GM21381 (cell line): ENCODE measurements at regions not wholly inside any gene's neighbourhood (a gene's known extent, or its start where the extent isn't known, plus 50 kb on each side); places are given as distances from the start of the nearest gene placed in this dataset.

Source experiments
- ATAC-seq: cut with Tn5 transposase; IDR thresholded peaks from one replicate; pipeline ENCODE4 v1.9.1; 2021; ENCODE audit warnings: mild to moderate bottlenecking, moderate library complexity; ENCODE audit not compliant: unreplicated experiment

DNA sequence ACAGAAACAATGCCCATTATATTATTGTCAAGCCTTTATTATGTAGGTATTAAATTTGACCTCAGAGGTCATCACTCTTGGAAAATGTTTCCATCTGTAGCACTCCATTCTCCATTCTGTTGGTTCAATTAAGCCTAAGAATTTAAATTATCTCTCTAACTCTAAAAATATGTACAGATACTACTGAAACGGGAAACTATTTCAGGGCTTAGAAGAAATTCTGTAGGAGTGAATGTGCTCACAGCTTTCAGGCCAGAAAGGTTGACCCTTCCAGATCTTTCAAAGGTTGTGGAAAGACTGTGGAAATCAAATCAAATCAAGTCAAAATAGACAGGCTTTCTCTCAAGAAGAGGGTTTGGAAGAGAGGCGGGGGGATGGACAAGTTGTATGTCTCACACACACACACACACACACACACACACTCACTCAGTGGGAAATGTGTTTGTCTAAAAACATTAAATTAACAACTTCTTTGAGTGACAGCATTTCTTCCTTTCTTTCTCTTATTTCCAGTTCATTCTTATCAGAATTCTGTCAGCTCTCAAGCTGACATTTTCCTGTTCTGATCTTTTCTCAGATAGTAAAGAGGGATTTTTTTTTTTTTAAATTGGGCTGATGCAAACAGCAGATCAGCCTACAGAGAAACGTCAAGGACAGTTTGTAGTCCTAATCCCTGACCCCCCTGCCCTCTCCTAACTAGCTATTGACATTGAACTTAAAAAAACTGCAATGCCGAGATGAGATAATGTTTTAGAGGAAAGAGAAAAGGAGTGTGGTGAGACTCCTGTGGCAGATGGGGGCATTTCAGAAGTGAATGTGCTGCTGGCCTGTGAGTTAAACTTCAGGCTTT, 139.0 kb upstream of the ZFHX3 start:
- ATAC-seq = no peak

- ATAC-seq = no peak
Observed at GRCh38 chr16:73185737-73186136, 137.8 kb upstream of the ZFHX3 start.

DNA sequence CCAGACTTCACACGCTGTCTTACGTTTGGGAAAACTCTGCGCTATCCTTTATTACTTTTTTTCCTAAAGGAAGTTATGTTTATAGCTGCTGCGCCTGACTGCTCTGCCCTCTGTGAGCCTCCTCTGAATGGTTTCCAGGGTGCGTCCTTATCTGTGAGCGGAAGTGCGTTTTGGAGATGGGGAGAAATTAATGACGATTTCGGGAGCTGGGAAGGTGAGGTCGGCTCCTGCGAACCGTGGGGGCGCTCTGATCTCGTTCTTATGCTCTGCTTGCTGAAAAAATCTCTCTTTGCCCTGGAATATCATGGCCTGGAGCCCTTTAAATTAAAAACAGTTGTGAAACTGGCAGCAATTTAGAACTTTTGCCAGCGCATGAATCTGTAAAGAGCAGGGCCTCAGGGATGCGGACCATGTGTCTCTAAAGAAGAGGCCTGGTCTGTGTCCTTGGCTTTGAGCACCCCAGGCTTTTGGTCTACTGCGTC, 135.7 kb upstream of the ZFHX3 start:
- ATAC-seq = no peak

- ATAC-seq = no peak
Observed at GRCh38 chr16:73179705-73180331, 131.9 kb upstream of the ZFHX3 start.

DNA sequence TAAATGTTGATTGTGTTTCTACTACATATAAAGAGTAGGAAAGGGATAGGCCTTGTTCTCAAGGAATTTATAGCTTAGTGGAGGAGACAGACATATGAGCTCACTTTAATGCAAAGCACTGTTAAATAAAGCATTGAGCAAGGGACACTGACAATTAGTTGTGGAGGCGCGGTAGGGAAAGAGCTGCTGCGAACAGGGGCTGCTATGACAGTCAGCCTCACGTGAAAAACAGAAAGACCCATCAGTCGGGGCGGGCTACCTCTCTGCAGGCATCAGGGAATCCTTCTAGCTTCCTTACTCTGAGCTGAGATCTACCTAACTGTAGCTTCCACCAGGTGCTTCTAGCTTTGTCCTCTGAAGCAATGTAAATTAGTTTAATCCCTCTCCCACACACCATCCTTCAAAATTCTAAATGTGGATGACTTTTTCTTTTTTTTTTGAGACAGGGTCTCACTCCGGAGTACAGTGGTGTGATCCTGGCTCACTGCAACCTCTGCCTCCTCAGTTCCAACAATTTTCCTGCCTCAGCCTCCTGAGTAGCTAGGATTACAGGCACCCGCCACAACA, 129.9 kb upstream of the ZFHX3 start:
- no peak for ATAC-seq

GRCh38 chr16:73176577-73177013, 128.7 kb upstream of the ZFHX3 start:
- no peak for ATAC-seq

- ATAC-seq = no peak
Observed at GRCh38 chr16:73172973-73173709, 125.2 kb upstream of the ZFHX3 start.

- ATAC-seq = no peak
Observed at GRCh38 chr16:73172241-73172972, 124.5 kb upstream of the ZFHX3 start.

DNA sequence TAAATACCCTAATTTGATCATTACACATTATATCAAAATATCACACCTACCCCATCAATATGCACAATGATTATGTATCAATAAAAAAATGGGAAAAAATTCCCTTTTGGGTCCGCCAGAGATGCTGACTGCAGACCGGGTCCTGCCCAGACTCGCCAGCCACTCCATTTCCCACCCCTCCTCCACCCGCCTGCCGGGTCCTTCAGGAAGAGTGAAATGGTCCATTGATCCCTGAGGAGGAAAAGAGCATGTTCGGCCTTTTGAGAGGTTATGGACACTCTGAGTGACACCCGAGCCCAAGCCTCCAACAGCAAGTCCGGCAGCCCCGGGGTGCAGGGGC, 123.9 kb upstream of the ZFHX3 start:
- ATAC-seq = no peak

- ATAC-seq = no peak
Observed at GRCh38 chr16:73171380-73171779, 123.5 kb upstream of the ZFHX3 start.

DNA sequence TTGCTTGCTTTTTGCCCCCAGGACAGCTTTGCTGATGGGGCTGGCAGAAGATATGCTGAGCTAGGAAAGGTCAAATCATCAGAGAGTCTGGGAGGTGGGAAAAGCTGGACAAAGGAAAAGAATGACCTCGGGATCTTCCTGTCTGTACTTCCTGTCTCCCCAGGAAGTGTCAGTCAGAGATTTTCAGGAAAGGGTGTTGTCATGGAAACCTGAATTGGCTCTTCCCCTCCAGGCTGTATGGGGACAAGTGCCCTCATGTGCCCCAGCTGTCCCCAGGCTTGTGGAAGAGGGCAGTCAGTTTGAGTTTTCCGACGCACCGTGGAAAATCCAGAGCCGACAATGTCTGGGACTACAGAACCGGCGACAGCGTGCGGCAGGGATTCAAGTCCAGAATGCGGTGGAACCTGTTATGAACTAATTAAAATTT, 122.7 kb upstream of the ZFHX3 start:
- ATAC-seq = no peak

GRCh38 chr16:73166947-73167550, 119.1 kb upstream of the ZFHX3 start:
- no peak for ATAC-seq

DNA sequence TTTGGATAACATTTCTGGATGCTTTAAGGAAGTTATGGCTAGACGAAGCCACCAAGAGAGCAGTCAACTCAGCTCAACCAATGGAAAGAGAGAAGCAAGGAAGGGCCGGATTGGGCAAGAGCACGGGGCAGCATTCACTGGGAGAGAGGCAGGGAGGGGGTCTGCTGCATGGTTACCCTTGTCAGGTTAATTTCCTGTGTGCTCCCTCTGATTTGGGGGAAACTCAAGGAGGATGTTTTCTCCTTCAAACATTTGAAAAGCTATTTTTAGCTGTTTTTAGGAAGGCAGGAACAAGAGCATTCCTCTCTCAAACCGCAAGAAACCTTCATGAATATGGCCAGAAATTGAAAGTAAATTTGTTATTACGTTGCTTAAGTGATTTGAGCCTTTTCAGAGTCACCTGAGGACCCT, 118.5 kb upstream of the ZFHX3 start:
- no peak for ATAC-seq

DNA sequence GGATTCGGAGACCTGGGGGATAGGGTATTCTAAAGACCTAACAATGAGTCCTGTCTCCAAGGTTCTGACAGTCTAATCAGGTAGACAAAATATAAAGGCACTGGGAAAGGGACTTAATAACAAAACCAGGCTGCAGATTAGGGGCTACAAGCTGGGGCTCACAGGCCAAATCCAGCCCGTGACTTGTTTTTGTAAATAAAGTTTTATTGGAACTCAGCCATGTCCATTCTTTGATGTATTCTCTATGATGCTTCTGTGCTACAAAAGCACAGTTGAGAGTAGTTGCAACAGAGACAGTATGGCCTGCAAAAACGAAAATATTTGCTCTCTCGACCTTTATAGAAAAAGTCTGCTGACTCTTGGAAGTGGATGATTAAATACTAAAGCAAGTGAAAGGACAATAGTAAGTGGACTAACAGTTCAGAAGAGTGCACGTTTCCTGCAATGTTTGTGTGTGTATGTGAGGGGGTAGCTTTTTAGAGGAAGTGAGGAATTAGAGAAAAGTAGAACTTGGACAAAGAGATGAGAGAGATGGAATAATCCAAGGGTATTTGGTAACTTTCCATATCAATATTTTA, 115.4 kb upstream of the ZFHX3 start:
- ATAC-seq = no peak

- no peak for ATAC-seq
Observed at GRCh38 chr16:73161977-73162376, 114.0 kb upstream of the ZFHX3 start.

DNA sequence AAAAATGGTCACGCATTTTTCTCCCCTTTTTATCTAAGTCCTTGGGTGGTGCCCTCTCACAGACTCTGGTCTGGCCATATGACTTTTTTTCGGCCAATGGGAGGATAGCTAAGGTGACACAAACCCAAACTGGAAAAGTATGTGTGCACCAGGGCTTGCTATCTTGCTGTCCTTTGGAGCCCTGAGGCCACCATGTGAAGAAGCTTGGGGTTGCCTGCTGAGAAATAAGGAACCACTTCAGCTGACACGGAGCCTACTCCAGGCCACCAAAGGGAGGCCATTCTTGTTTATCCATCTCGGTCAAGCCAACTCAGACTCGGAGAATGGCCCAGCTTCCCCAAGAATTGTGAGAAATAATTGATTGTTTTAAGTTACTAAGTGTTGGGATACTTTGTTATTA, 111.4 kb upstream of the ZFHX3 start:
- no peak for ATAC-seq

DNA sequence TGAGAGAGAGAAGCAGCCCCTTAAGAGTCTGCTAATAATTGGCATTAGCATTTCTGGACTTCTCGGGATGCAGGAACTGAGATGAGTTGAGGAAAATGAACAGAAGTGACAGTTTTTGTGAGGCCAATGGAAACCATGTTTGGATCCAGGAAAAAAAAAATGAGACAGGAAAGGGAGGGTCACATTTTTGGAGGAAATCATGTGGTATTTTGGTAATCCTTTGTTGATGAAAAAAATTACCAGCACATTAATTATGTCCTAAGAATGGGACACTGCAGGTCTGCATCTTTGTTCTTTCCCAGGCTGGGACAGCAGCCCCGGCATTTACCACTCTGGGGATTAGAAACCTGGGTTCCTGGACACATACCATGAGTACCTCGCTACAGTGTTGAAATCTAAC, 109.9 kb upstream of the ZFHX3 start:
- no peak for ATAC-seq

- no peak for ATAC-seq
Observed at GRCh38 chr16:73154063-73154870, 106.3 kb upstream of the ZFHX3 start.
